Posterior cingulate gyrus (tissue), 11 donors: ENCODE measurements at regions not wholly inside any gene's neighbourhood (a gene's known extent, or its start where the extent isn't known, plus 50 kb on each side); places are given as distances from the start of the nearest gene placed in this dataset.

Experiments used
- DNase-seq, 10 donors: peaks; one replicate each; pipeline versions ENCODE4 v3.0.0 to v3.0.0-alpha.2; 2020 to 2021; ENCODE audit warnings: mixed read lengths in 3 of 10
- intact Hi-C: fragments of 100-400 bp; cut with DNase I; formaldehyde crosslinking; loops from one replicate; pipeline ENCODE4 v1.15.1; 2023

GRCh38 chr1:165075725-165076370 lies 280.7 kb downstream of the LMX1A start:
- intact Hi-C loops = loop anchor here (10.0 kb wide), 1 partner anchor 291 kb away; no protein-coding TSS in a partner anchor
- no peak for DNase-seq

- DNase-seq = no peak
- intact Hi-C loops = loop anchor here (5.0 to 10.0 kb wide), 5 partner anchors 289 to 1711 kb away; no protein-coding TSS in a partner anchor
These were observed 283.1 kb downstream of the LMX1A start for GRCh38 chr1:165073185-165074007.

- intact Hi-C loops = loop anchor here (5.0 to 10.0 kb wide), 5 partner anchors 286 to 1708 kb away; no protein-coding TSS in a partner anchor
- DNase-seq = no peak
These were observed 285.8 kb downstream of the LMX1A start for GRCh38 chr1:165070675-165071074.

GRCh38 chr1:165069829-165070228 lies 286.7 kb downstream of the LMX1A start:
- intact Hi-C loops = loop anchor here (5.0 to 10.0 kb wide), 6 partner anchors 88 to 1708 kb away; no protein-coding TSS in a partner anchor
- peak in 6 of 10 donors; percentile 15 to 57 (median 18) for DNase-seq

- intact Hi-C loops = loop anchor here (5.0 kb wide), 1 partner anchor 86 kb away; no protein-coding TSS in a partner anchor
These were observed 287.8 kb downstream of the LMX1A start for GRCh38 chr1:165068741-165069140.

GRCh38 chr1:165067829-165068228 lies 288.7 kb downstream of the LMX1A start:
- intact Hi-C loops = loop anchor here (5.0 kb wide), 1 partner anchor 86 kb away; no protein-coding TSS in a partner anchor
- no peak for DNase-seq

More at GRCh38 chr1:165068741-165069140, 287.8 kb downstream of the LMX1A start:
- peak in 6 of 10 donors; percentile 14 to 94 (median 48) for DNase-seq

GRCh38 chr1:165063181-165063965 lies 293.1 kb downstream of the LMX1A start:
- DNase-seq = no peak

GRCh38 chr1:165062346-165062745 lies 294.2 kb downstream of the LMX1A start:
- DNase-seq = no peak
- intact Hi-C loops = no loop called here

More at GRCh38 chr1:165063181-165063965, 293.1 kb downstream of the LMX1A start:
- intact Hi-C loops = no loop called here

- intact Hi-C loops = no loop called here
- DNase-seq = no peak
These were observed 296.2 kb downstream of the LMX1A start for GRCh38 chr1:165060285-165060793.

- intact Hi-C loops = no loop called here
- DNase-seq = no peak
These were observed 298.6 kb downstream of the LMX1A start for GRCh38 chr1:165057956-165058355.

GRCh38 chr1:165056914-165057313 lies 299.6 kb downstream of the LMX1A start:
- intact Hi-C loops = no loop called here
- no peak for DNase-seq

- intact Hi-C loops = no loop called here
- no peak for DNase-seq
These were observed 300.9 kb downstream of the LMX1A start for GRCh38 chr1:165055581-165055980.

- intact Hi-C loops = no loop called here
These were observed 301.9 kb downstream of the LMX1A start for GRCh38 chr1:165054627-165055026.

GRCh38 chr1:165053351-165053750 lies 303.2 kb downstream of the LMX1A start:
- no peak for DNase-seq
- intact Hi-C loops = no loop called here

More at GRCh38 chr1:165054627-165055026, 301.9 kb downstream of the LMX1A start:
- no peak for DNase-seq

- intact Hi-C loops = no loop called here
- DNase-seq = no peak
These were observed 303.6 kb downstream of the LMX1A start for GRCh38 chr1:165052936-165053335.

GRCh38 chr1:165052431-165052830 lies 304.1 kb downstream of the LMX1A start:
- intact Hi-C loops = no loop called here
- no peak for DNase-seq

GRCh38 chr1:165050246-165050645 lies 306.3 kb downstream of the LMX1A start:
- intact Hi-C loops = no loop called here
- DNase-seq = no peak

GRCh38 chr1:165047994-165048393 lies 308.5 kb downstream of the LMX1A start:
- DNase-seq = no peak
- intact Hi-C loops = no loop called here

- intact Hi-C loops = no loop called here
- DNase-seq = peak in 1 of 10 donors; percentile 59
These were observed 310.6 kb downstream of the LMX1A start for GRCh38 chr1:165045902-165046301.

GRCh38 chr1:165040641-165041040 lies 315.9 kb downstream of the LMX1A start:
- DNase-seq = no peak
- intact Hi-C loops = no loop called here
